Osteocyte (in vitro differentiated cells): ENCODE measurements at regions not wholly inside any gene's neighbourhood (a gene's known extent, or its start where the extent isn't known, plus 50 kb on each side); places are given as distances from the start of the nearest gene placed in this dataset.

Experiments used
- DNase-seq: peaks from one replicate; pipeline ENCODE4 v3.0.0; 2021; ENCODE audit warnings: mixed read lengths; ENCODE audit not compliant: unreplicated experiment; ENCODE audit errors: extremely low spot score
- H3K27ac Mint-ChIP-seq: one replicate; pipeline ENCODE4 v1.8.0; 2021; ENCODE audit warnings: mild to moderate bottlenecking, mixed read lengths; ENCODE audit not compliant: unreplicated experiment
- H3K27me3 Mint-ChIP-seq: one replicate; pipeline ENCODE4 v1.8.0; 2021; ENCODE audit warnings: mixed read lengths; ENCODE audit not compliant: unreplicated experiment
- H3K36me3 Mint-ChIP-seq: one replicate; pipeline ENCODE4 v1.8.0; 2021; ENCODE audit warnings: mixed read lengths; ENCODE audit not compliant: unreplicated experiment
- H3K4me1 Mint-ChIP-seq: one replicate; pipeline ENCODE4 v1.8.0; 2021; ENCODE audit warnings: mixed read lengths; ENCODE audit not compliant: unreplicated experiment
- H3K4me3 Mint-ChIP-seq: one replicate; pipeline ENCODE4 v1.8.0; 2021; ENCODE audit warnings: mild to moderate bottlenecking, moderate library complexity, mixed read lengths; ENCODE audit not compliant: unreplicated experiment
- H3K9me3 Mint-ChIP-seq: one replicate; pipeline ENCODE4 v1.8.0; 2021; ENCODE audit warnings: mixed read lengths; ENCODE audit not compliant: unreplicated experiment
- CTCF ChIP-seq: fragments of 200-600 bp; sonication (generic); IDR thresholded peaks from 2 replicates; pipeline ENCODE4 v1.5.0; 2021; ENCODE audit warnings: antibody characterized with exemption, mild to moderate bottlenecking, moderate library complexity

DNA sequence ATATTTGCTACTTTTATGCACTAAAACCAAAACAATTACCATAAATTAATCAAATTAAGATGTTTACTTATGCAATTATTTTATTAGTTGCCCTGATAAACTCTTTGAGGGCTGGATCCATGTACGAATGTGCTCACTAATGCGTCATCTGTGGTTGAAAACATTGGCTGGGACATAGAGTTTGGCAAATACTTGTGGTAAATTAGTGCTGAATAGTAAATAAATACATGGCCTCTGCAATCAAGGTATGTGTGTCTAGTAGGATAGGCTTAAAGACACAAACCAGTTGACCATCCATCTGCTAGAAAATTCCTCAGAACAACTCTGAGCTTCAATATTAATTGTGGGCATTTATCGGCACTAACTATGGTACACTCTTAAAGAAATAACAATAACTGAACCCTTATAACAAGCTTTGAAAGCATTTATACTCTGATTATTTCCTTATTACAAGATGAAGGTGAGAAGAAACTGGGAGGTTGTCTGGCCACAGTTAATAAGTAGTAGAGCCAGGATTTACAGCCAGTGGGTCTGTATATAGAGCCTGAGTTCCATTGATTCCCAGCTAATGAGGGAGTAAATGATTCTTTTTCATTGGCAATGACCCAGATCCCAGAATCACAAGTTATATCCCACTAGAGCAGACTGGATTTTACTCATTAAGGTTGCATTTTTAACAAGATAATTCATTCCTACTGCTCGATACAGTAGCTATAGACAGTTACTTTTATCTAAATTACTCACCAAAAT is 169.5 kb upstream of the CNTN6 start:
- TF ChIP-seq CTCF, result no peak
- Mint-ChIP-seq H3K4me1 (no peaks in the 10 kb centered on the region), H3K36me3 (no peaks in the 10 kb centered on the region), H3K9me3 (no peaks in the 10 kb centered on the region), H3K4me3 (no peak overlapping the region), H3K27me3 (no peaks in the 10 kb centered on the region), H3K27ac (no peak overlapping the region)
- DNase-seq, result no peak

DNA sequence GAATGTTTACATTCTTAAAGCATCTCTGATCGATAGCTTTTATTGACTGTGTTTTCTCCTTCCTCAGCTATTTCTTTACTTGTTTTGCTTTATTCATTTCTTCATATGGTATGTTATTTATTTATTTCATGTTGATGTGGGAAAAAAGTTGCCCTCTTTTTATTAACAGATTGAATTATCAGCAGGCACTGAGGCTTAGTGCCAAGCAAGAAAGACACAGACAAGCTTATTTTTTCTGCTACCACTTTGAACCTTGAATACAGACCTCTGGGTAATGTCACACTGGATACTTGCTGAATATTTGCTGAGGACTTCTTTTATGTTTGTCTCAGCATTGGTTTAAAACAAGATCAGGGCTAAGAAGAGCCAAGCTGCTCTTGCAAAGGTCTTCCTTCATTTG is 162.0 kb upstream of the CNTN6 start:
- peaks cover 5% of the 10 kb centered on the region for H3K9me3 Mint-ChIP-seq
- H3K4me3 Mint-ChIP-seq, result no peak overlapping the region
- H3K27ac Mint-ChIP-seq, result no peak overlapping the region
- no peaks in the 10 kb centered on the region for H3K36me3 Mint-ChIP-seq
- DNase-seq, result no peak
- no peaks in the 10 kb centered on the region for H3K4me1 Mint-ChIP-seq
- no peaks in the 10 kb centered on the region for H3K27me3 Mint-ChIP-seq
- TF ChIP-seq CTCF, result no peak

DNA sequence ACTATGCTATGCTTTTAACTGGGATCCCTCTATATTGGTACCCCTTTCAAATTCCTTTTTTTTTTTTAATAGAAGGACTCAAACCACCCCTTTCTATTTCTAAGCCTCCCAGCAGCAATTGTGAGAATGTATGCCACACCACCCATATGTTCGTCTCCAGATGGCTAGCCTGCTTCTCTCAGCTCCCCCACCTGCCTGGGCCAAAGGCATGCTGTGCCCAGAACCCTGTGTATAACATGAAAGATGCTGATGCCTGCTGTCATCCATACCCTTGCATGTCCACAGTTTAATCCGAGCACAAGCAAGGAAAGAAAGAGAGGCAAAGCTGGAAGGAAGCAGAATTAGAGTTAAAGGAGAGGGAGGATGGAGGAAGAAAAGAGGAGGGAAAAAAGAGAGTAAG is 159.5 kb upstream of the CNTN6 start:
- TF ChIP-seq CTCF, result no peak
- H3K27me3 Mint-ChIP-seq, result no peaks in the 10 kb centered on the region
- H3K4me3 Mint-ChIP-seq, result no peak overlapping the region
- peaks cover 5% of the 10 kb centered on the region for H3K9me3 Mint-ChIP-seq
- no peaks in the 10 kb centered on the region for H3K4me1 Mint-ChIP-seq
- no peak overlapping the region for H3K27ac Mint-ChIP-seq
- no peaks in the 10 kb centered on the region for H3K36me3 Mint-ChIP-seq
- no peak for DNase-seq

DNA sequence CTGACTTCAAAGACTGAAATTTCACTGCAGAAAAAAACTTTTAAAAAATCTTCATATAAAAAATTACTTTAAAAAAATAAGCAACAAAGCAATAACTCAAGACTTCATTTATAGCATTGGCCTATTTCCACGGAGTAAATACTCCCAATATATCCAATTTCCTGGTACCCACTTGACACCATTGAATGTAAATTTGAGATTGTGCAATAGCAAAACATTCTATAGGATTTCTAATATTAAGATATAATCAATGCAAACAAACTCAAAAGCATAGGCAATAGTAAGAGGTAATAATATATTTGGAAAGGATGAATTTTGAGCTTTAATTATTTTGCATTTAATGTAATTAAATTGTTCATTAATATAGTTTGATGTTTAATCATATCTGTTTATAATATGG is 148.0 kb upstream of the CNTN6 start:
- Mint-ChIP-seq H3K27me3 (peaks cover 3% of the 10 kb centered on the region), H3K4me1 (no peaks in the 10 kb centered on the region), H3K36me3 (no peaks in the 10 kb centered on the region), H3K4me3 (no peak overlapping the region), H3K27ac (no peak overlapping the region), H3K9me3 (peaks cover 9% of the 10 kb centered on the region)
- DNase-seq, result no peak
- no peak for TF ChIP-seq CTCF

GRCh38 chr3:945738-946137 is 147.1 kb upstream of the CNTN6 start:
- peaks cover 5% of the 10 kb centered on the region for H3K9me3 Mint-ChIP-seq

More at GRCh38 chr3:945738-946137, 147.1 kb upstream of the CNTN6 start:
- H3K4me3 Mint-ChIP-seq, result no peak overlapping the region
- no peak for TF ChIP-seq CTCF
- no peaks in the 10 kb centered on the region for H3K27me3 Mint-ChIP-seq
- H3K36me3 Mint-ChIP-seq, result no peaks in the 10 kb centered on the region
- DNase-seq, result no peak
- no peak overlapping the region for H3K27ac Mint-ChIP-seq
- H3K4me1 Mint-ChIP-seq, result no peaks in the 10 kb centered on the region
